ENCODE measurements at regions not wholly inside any gene's neighbourhood (a gene's known extent, or its start where the extent isn't known, plus 50 kb on each side); places are given as distances from the start of the nearest gene placed in this dataset.

- TF ChIP-seq, protein P1, sequence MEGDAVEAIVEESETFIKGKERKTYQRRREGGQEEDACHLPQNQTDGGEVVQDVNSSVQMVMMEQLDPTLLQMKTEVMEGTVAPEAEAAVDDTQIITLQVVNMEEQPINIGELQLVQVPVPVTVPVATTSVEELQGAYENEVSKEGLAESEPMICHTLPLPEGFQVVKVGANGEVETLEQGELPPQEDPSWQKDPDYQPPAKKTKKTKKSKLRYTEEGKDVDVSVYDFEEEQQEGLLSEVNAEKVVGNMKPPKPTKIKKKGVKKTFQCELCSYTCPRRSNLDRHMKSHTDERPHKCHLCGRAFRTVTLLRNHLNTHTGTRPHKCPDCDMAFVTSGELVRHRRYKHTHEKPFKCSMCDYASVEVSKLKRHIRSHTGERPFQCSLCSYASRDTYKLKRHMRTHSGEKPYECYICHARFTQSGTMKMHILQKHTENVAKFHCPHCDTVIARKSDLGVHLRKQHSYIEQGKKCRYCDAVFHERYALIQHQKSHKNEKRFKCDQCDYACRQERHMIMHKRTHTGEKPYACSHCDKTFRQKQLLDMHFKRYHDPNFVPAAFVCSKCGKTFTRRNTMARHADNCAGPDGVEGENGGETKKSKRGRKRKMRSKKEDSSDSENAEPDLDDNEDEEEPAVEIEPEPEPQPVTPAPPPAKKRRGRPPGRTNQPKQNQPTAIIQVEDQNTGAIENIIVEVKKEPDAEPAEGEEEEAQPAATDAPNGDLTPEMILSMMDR (IDR thresholded peaks at IDR 0.05; ENCODE audit: poor library complexity, severe bottlenecking): no peak
- TF ChIP-seq MXI1 (conservative IDR thresholded peaks at IDR 0.05; ENCODE audit: poor library complexity, severe bottlenecking) (no peak), REST (IDR thresholded peaks at IDR 0.05; ENCODE audit: borderline replicate concordance) (no peak), EZH2 (IDR thresholded peaks at IDR 0.05; ENCODE audit: borderline replicate concordance, insufficient read depth, low read length, poor library complexity, severe bottlenecking) (no peak), SMC3 (conservative IDR thresholded peaks at IDR 0.05; ENCODE audit: poor library complexity) (no peak)
Measured at GRCh38 chr4:16377887-16378286, 151.6 kb upstream of the TAPT1 start.
